Adrenal gland (tissue), 5 donors: ENCODE measurements at regions not wholly inside any gene's neighbourhood (a gene's known extent, or its start where the extent isn't known, plus 50 kb on each side); places are given as distances from the start of the nearest gene placed in this dataset.

Experiments
- CTCF ChIP-seq, 6 experiments: fragments of 450-650 bp in 4 of 6; fragments of 200-600 bp in 2 of 6; sonication (generic) in 1 of 6; IDR thresholded peaks; 1 replicate in 5 of 6; 2 replicates in 1 of 6; pipeline versions ENCODE4 v1.5.1 to v1.8.0; 2016 to 2021; ENCODE audit warnings: antibody characterized with exemption in 6 of 6, mild to moderate bottlenecking in 2 of 6, moderate library complexity in 1 of 6
- POLR2A ChIP-seq, 2 donors: fragments of 450-650 bp; IDR thresholded peaks; one replicate each; pipeline ENCODE4 v1.6.1; 2017; ENCODE audit warnings: antibody characterized with exemption in 2 of 2, mild to moderate bottlenecking in 2 of 2, moderate library complexity in 1 of 2
- donor health status: DM: no; HTN: no; CAD: no.

- TF ChIP-seq CTCF (IDR thresholded peaks at IDR 0.05) (no peak), POLR2A (IDR thresholded peaks at IDR 0.05) (no peak)
These were observed 98.6 kb upstream of the MAP4K3 start for GRCh38 chr2:39535636-39536185.
